CD4-positive, alpha-beta T cell treated with Interleukin-6 at 100 ng/mL for 8 hours (primary cell): ENCODE measurements at regions not wholly inside any gene's neighbourhood (a gene's known extent, or its start where the extent isn't known, plus 50 kb on each side); places are given as distances from the start of the nearest gene placed in this dataset.

ENCODE experiments used
- DNase-seq: peaks from one replicate; pipeline ENCODE4 v3.0.0-alpha.2; 2020; ENCODE audit warnings: mixed read lengths, low spot score

DNA sequence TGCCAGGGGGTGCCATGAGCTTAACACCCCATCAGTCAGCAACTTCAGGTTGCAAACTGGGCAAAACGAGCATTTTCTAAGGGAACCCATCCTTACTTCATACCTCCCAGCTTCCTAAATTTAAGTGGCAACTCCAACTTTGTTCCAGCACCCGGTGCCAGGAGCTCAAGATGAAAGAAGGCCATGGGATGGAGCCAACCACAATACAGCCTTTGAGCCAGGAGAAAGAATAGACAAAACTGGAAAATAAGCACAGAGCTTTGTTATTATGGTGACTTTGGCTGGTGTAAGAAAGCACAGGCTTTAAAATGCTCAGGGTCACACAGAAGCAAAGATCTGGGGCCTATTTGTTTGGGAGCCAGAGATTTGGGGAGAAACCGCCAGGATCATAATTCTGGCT, 388.7 kb upstream of the MGMT start:
- DNase-seq: no peak

DNA sequence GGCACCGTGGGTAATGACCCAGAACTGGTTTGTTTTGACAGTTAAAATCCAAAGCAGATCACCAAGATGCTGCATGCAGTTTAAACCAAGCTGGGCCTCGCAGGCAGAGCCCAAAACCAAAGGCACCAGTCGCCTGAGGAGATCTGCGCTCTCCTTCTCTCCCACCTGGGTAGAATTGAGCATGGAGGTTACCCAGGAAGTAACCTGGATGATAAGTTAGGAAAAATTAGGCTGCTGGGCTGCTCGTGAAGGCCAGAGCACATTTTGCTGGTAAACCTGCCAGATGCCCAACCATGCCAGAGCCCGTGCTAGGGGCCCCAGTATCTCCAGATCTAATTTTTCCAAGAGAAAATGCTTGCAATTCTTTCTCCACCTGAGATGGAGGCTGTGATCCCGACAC, 388.3 kb upstream of the MGMT start:
- no peak for DNase-seq

DNA sequence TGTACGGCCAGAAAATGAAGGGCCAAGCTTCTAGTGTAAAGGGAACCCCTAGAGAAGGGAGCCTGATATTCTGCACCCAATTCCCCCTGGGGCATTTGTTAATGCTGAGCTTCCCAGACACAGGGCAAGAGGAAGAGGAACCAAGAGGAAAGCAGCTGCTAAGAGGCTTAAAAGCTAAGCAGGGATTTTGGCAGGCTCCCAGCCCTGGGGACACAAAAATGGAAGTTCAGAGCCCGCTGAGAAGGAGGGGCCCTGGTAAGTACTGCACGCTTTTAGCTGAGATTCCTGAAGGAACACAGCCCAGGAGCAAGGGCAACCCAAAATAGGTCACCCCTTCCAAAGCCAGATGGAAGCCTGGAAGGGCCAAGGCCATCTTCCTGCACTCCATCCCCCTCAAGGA, 387.3 kb upstream of the MGMT start:
- DNase-seq: no peak

DNA sequence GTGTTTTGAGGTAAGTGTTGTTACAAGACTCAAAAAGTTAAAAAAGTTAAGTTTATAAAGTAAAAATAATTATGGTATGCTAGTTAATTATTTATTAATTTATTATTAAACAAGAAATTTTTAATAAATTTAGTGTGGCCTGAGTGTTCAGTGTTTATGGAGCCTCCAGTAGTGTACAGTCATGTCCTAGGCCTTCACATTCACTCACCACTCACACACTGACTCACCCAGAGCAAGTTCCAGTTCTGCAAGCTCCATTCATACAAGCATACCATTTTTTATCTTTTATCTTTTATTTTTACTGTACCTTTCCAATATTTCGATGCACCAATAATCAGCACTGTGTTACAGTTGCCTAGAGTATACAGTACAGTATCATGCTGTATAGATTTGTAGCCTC, 381.2 kb upstream of the MGMT start:
- no peak for DNase-seq

DNA sequence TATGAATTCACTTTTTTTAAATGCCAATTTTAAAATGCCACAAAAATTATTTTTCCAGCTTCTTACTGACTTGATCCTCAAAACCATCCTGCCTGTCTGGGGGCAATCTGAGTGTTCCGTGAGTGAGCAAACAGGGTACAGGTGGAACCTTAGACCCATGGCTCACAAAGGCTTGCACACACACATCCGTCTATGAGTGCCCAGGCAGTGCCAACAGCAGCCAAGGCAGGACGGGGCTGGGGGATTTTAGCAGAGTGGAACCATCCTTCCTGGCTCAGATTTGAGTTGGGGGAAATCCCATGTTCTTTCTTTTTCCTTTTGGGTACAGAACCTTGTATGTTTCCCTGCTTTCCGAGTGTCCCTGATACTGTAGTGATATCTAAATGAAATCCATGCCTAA, 377.7 kb upstream of the MGMT start:
- no peak for DNase-seq

DNA sequence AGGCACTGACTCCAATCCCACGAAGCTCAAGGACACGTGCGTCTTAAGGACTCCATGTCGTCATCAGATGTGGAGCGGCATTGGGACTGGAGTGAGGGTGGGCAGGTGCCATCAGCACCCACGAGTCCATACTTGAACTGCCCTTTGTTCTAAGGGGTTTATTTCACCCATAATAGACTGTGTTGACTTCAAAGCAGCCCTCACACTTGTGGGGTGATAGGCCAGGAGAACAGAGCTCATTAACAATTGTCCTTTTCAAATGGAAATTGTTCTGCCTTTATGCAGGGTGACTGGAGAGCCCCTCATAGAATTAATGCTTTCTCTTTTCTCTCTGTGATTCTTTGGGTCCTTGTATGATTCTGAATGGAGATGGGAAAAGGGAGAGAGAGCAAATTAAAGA, 376.9 kb upstream of the MGMT start:
- DNase-seq: no peak

DNA sequence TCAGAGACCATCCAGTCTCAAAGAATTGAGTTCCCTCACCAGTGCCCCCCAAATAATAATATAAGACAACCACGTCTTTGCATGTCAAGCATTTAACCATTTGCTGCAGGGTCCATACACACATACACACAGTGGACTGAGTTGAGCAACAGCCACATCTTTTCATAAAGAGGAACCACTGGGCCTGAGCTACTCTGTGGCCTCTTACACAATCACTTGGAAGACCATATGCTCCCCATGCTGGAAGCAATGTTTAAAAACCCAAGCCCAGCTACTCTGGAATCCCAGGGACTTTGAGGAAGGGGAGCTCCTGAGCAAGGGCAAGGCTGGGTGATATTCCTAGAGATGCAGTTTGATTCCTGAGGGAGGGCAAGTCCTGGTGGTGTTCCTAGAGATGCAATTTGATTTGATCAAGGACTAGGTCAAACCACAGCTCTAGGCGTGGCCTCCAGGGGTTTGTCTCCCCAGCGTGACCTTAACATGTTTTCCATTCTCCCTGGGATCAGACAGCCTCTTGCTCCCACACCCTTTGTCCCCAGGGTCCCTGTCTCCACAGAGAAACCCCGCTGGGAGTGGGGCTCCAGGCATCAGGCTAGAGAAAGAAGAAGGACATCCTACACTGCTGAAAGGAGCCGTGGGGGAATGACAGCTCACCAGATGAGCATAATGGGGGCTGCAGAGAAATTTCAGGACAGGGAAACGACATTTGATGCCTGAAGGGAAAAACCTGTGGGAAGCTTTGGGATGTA, 376.2 kb upstream of the MGMT start:
- no peak for DNase-seq

DNA sequence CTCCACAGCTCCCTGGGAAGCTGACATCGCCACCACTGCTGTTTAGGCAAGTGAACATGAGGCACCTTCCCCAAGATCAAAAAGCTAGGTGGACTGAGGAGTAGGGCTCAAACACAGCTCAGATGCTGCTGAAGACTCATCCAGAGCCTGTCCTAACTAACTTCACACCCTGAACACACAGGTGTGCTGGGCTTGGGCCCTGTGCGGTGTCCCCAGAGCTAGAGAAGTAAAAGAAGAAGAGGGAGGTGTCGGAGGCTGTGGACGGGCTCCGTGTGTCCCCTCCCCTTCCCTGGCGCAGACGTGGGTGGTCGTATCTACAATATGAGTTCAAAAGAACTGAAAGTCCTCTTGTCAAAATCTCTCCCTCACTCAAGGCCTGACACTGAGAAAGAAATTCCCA, 373.4 kb upstream of the MGMT start:
- no peak for DNase-seq

DNA sequence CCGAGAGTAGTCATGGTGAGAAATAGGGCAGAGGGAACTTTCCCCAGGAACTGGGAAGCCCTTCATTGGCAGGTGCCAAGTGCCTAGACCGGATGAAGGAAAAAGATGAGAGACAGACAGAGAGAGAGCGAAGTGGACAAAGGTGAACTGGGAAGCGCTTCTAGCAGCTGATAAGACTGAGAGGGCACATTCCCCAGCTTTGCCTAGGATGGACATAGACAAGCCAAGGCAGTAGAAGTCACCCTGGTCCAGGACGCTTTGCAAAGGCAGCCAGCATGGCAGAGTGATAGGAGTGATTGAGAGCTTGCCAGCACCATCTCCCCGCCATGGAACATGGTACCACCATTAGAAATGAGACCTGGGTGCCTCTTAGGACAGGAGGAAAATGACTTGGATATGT, 372.8 kb upstream of the MGMT start:
- no peak for DNase-seq

DNA sequence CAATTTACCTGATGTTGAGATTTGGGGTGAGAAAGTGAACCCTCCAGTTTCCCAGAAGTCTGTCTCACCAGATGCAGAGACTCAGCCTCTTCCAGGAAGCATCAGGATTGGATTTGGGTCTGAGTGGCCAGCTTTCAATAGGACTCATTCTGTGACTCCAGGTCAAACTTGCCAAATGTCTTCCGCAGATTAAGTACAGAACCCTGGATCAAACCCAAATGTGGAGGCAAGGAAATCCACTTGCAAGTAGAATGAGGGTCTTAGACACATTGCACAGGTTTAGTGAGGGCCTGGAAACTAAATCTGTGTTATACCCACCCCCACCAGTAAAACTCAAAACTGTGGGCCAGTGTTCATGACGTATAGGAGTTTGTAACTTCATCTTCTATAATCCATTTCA, 372.2 kb upstream of the MGMT start:
- DNase-seq: no peak

DNA sequence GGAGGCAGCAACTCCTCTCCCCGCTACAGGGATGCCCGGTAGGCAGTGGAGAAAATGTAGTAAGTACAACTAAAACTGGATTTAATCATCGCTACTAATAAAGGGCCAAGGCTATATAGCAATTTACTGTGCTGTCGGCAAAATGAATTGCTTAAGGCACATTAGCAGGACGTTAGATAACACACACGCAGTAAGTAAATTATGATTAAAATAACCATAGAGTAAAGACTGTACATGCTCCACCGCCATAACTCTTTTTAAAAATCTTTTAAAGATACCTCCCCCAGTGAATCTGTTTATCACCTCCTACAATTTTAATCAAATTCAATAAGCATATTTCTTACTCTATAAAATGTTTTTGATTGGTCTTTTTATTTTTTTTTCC, 371.4 kb upstream of the MGMT start:
- no peak for DNase-seq

DNA sequence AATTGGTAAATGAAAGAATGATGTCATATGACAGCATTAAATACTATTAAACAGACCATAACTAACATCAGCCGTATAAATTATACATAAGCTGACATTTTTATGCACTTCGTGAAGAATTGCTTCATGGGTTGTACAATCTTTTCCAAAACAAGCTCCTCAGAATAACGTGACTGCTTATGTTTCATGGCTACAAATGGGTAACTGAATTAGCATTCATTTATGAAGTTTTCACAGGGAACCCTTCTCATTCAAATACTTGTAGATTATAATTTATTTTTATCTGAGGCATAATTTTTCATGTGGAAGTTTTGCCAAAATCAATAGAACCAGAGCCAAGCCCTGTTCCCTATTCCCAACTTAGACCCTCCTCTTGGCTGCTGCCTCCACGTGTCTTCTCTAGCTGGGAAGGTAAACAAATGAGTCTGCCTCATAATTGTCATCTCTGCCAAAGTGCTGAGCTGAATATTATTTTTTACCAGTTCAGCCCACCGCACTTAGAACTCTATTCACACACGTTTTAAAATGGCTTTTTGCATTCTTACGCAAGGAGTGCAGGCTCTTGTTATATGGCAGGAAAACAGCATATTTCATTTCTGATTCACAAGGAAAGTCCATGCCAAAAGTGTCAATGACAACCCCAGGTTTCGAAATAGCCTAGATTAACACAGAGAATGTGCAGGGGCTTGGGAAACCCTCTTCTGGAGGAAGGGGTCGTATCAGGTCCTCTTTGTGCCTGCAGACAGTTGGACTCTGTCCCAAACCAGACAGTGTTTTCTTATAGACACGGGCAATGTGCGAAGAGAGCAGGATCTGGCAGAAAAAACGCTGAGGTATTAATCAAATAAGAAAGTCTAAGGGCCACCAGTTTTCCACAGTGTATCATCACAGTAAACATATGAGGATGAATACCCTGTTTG, 370.7 kb upstream of the MGMT start:
- DNase-seq: no peak

DNA sequence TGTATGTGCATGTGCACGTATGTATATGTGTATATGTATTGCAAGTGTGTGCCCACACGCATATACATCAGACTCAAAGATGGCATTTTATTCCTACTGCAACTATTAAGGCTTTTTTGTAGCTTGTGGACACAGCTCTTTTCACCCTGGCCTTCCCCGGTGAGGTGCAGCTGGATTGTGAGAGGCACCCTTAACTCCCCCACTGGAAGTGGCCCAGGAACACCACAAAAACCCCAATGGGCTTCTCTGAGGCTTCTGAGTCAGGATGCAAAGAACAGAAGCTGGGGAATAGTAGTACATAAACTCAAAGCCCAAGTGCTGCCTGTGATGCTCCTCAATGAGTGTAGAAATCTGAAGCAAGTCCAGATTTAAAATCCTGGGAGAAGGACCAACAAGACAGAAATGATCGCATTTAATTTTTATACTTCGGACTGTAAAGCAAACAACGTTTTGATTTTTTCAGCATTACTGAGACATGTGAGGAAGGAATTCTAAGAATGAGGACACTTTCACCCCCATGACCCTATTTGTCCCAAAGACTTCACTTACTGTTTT, 369.2 kb upstream of the MGMT start:
- no peak for DNase-seq

DNA sequence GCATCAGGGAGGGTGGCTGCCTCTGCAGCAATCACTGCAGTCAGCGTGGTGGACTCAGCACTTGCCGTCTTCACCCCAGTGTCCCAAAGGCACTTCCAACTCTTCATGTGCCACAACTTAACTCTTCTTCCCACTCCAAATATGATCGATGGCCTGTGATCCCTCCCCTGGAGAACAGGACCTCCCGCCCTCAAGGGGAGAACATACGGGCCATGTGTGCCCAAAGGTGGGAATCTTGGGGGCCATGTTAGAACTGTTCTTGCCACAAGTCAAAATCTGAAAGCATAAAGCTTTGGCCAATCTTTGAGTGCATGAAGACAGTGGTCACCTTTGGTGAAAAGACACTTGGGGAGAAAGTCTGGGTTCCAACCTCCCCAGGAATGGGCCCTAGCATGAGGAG, 368.5 kb upstream of the MGMT start:
- no peak for DNase-seq

DNA sequence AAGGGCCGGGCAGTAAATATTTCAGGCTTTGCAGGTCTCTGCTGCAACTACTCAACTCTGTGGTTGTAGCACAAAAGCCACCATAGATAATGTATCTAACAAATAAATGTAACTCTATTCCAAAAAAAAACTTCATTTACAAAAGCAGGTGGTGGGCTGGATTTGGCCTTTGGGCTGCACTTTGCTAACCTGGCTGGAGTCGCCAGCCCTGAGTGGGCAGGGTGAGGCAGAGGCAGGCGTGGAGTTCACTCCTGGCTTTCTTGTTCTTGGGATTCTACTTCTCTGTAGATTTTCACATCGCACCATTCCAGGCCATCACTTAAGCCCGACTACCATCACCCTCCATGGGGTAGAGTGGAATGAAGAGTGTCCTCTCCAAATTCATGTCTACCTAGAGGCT, 367.6 kb upstream of the MGMT start:
- DNase-seq: no peak

DNA sequence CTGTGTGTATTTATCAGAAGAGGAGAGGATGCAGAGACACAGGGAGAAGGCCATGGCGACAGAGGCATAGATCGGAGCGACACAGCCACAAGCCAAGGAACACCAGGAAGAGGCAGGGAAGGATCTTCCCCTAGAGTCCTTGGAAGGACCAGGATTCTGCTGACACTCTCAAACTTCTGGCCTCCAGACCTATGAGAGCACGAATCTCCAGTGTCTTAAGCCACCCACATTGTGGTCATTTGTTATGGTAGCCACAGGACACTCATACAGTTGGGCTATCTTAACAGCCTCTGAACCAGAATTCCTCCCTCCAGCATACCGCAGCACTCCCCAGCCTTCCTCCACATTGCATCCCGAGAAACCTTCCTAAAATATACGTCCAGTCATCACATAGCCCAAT, 367.0 kb upstream of the MGMT start:
- DNase-seq: no peak

DNA sequence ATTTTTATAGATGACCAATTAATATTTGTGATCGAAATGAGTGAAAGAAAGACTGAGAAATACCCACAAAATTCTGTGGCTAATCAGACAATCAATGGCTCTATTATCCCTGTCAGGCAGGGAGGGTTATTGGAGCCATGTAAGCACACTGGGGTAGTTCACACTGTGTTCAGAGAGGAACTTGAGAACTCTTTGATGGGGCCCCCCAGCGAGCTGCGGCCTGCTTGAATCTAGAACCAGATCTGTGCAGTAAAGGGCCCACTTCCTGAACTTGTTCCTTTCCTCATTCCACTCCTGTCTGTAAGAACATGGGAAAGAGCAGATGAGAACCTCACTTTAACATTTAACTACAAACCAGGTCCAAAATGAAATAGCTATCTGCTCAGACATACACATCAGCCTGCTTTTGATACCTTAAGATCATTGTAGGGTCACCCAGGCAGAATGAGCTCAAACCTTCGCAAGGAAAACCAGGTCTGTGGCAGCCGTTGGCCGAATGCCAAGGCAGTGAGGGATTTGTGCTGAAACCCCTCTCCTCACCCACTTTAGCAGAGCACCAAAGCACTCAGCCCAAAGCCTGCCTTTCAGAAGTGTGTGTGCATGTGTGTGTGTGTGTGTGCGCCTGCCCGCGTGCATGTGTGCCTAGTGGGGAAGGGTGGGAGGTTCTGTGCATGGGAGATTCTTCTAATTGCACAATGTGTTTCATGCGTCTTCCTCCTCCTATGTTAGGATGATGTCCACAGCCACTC, 365.6 kb upstream of the MGMT start:
- DNase-seq: no peak

DNA sequence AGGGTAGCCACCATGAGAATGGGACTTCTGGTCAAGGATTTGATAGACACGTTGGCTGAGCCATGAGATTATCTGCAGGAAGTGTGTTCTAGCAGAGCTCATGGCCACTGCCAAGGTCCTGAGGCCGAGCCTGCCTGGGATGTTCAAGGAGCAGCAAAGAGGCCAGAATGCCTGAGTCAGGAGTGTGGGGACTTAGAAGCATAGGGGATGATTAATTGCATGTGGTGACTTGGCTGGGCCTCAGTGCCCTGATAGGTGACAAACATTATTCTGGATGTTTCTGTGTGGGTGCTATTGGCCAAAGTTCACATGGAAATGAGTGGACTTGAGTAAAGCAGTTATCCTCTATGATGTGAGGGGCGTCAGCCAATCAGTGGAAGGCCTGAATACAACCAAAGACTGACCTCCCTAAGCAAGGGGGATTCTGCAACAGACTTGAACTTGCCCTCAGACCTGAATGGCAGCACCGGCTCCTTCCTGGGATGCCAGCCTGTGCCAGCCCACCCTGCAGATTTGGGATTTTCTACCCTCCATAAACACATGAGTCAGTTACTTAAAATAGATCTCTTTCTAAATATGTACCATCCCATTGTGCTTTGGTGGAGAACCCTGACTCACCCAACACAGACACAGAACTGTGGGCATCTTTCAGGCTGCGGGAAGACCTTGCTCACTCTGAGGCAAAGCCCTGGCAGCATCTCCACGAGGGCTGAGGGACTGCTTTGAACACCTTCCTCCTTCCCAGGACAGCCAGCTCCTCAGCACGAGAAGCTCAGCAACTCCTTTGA, 363.9 kb upstream of the MGMT start:
- DNase-seq: no peak

DNA sequence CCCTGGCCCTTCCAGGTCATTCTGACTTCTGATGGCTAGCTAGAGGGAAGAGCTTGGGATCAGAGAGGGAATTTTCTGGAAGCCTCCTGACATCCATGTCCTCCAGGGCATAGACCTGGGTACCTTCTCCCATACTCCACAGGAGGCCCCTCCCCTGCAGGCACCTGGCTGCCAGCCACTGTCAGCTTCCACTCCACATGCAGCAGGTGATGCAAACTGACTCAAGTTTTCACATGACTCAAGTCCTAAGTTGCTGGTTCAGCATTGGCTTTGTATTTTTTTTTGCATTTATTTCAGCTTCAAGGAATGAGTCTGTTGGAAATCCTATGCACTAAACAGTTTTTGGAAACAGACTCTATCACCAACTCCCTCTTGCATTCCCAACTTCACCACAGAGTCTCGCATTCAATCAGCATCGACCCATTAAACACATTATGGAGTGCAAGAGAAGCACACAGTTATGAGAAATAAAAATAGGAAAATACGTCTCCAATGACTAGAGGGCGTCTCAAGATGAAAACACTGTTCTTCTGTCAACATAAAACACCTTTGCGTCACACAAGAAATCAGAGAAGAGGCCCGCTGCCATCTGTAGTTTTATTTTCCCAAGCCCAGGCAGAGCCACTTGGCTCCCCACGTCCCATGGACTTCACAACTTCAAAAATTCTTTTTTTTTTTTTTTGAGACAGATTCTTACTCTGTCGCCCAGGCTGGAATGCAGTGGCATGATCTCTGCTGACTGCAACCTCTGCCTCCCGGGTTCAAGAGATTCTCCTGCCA, 362.6 kb upstream of the MGMT start:
- no peak for DNase-seq

DNA sequence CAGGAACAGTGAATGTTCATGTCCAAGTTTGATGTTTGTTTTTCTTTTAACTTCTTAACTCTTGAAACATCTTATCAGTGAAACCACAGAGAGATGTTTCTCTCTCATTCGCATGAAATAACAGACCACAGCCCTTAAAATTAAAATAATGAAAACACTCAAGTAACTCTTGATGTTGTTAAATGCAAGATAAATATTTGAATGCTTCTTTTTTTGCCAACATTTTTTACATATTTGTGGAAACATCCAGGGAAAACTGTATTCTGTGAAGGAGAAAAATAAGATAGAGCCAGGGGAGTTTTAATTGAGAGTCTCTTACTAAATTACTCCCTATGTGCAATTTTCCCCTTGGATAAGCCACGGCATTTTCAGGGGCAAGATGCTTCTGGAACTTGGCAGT, 361.8 kb upstream of the MGMT start:
- no peak for DNase-seq

DNA sequence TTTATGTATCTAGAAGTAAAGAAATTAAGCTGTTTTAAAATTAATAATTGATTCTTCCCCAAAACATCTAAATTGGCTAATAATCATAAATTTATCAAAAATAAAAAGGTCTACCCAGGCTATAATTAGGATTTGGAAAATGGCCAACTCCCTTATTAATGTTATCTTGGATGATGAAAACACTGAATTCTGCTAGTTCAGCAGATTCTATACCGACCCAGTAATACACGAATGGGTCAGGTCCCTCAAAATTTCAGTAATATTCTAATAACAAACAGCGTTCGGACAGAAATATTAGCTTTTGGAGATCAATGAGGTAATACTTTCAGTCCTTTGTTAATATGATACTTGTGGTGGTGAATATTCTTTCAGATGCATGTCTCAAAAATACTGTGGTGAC, 360.7 kb upstream of the MGMT start:
- DNase-seq: no peak
